Central memory CD4-positive, alpha-beta T cell (primary cell): ENCODE measurements at regions not wholly inside any gene's neighbourhood (a gene's known extent, or its start where the extent isn't known, plus 50 kb on each side); places are given as distances from the start of the nearest gene placed in this dataset.
"Not testable (repeated sequence)": the region's sequence is repeated elsewhere in the genome, so short reads cannot be mapped to it uniquely, and the experiment has no call there.

Experiments
- DNase-seq: peaks from one replicate; pipeline ENCODE4 v3.0.0; 2022

- DNase-seq: no peak
Observed at GRCh38 chr18:71045331-71046065, 756.7 kb downstream of the SOCS6 start.

GRCh38 chr18:71040161-71040560, 751.3 kb downstream of the SOCS6 start:
- DNase-seq: no peak

GRCh38 chr18:71038196-71038595, 749.4 kb downstream of the SOCS6 start:
- DNase-seq: no peak

- no peak for DNase-seq
Observed at GRCh38 chr18:71036783-71037182, 747.9 kb downstream of the SOCS6 start.

DNA sequence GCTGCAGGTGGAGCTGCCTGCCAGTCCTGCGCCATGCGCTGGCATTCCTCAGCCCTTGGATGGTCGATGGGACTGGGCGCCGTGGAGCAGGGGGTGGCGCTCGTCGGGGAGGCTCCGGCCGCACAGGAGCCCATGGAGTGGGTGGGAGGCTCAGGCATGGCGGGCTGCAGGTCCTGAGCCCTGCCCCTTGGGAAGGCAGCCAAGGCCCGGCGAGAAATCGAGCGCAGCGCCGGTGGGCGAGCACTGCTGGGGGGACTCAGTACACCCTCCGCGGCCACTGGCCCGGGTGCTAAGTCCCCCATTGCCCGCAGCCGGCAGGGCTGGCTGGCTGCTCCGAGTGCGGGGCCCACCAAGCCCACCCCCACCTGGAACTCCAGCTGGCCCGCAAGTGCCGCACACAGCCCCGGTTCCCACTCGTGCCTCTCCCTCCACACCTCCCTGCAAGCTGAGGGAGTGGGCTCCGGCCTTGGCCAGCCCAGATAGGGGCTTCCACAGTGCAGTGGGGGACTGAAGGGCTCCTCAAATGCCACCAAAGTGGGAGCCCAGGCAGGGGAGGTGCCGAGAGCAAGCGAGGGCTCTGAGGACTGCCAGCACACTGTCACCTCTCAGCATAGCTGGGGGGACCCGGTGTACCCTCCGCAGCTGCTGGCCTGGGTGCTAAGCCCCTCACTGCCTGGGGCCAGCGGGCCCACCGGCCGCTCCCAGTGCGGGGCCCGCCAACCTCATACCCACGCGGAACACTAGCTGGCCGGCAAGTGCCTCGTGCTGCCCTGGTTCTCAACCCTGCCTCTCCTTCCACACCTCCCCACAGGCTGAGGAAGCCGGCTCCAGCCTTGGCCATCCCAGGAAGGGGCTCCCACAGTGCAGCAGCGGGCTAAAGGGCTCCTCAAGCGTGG, 742.7 kb downstream of the SOCS6 start:
- DNase-seq: not testable (repeated sequence)

- not testable (repeated sequence) for DNase-seq
Observed at GRCh38 chr18:71030085-71030484, 741.2 kb downstream of the SOCS6 start.

DNA sequence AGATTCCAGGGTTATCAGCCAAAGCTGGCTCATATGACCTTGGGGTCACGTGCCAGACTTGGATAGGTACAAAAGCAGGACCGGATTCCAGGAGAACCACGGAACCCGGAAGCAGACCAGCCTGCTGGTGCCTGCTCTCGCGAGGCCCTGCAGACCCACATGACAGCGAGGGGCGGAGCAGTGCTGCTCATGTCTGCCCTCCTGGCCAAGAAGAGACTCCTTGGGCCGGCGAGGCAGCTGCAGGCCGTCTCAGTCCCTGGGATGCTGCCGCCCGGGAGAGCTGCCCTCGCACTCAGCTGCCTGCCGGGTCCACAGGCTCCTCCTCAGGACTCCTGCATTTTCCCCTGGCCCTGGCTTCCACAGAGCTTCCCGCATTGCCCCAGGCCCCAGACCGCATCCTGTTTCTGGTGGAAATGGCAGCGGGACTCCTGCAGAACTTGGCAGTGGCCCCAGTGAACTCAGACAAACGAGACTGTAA, 739.5 kb downstream of the SOCS6 start:
- no peak for DNase-seq

- no peak for DNase-seq
Observed at GRCh38 chr18:71027531-71027930, 738.7 kb downstream of the SOCS6 start.

DNA sequence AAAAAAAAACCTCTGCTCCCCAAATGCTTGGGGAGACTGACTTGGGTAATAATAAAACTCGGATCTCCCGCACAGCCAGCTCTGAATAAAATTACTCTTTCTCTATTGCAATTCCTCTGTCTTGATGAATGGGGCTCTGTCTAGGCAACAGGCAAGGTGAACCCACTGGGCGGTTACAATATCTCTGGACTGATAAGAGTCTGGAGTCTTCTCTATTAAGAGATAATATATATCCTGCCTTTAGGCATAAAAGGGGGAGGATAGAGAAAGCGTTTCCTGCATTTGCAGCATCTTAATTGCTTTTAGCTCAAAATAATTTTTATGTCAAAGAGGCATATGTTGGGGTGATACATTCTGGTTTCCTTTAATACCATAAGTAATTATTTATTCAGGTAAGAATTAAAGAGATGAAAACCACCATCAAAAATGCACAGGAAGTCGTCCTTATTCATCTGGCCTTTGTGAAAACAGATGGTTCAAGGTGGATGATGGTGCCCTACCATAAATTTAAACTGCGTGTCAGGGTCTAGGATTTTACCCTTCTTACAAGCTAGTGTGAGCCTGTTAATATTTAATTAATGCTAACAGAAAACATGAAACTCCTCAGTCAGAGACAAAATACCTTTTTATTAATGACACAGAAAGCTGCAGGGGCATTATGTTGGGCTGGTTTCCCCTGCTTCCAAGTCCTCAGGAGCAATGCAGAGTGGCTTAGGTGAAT, 736.8 kb downstream of the SOCS6 start:
- no peak for DNase-seq

DNA sequence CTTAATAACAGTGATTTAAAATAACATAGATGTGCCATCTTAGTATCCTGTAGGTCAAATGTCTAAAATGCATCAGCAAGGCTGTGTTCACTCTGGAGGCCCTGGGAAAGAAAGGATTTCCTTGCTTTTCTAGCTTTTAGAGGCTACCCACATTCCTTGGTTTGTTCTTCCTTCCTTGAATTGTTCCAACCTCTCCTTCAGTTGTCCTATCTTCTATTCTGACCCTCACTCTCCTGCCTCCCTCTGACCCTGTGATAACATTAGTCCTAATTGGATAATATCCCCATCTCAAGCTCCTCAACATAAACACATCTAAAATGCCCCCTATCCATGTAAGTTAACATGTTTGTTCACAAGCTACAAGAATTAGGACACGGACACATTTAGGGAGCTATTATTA, 733.5 kb downstream of the SOCS6 start:
- no peak for DNase-seq

- no peak for DNase-seq
Observed at GRCh38 chr18:71021030-71021362, 732.2 kb downstream of the SOCS6 start.

DNA sequence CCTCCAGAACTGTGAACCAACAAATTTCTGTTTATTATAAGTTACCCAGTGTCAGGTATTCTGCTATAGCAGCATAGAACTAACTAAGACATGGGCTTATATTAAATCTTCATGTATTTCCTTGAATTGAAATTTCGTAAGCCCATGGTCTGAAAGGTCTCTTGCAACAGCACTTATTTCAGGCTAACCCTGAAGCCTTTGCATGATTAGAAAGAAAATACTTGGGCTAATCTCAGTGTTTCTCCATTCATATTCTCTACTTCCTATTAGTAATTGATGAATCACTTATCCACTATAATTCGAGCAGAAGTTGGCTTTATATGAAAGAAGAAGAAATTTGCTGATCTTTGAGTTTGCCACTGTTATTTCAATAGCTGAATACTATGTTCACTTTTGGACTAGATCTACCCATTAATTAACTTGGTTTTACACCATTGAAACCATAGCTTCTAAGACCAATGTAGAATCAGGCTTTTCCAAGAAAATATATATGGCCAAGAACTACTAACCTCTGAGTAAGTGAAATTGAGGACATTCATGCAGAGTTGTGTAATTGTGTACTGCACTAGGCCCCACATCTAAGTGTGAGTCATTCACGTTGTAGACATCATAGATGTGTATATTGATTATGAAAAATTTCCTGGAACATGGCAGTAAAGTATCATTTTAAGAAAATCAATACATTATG, 731.6 kb downstream of the SOCS6 start:
- no peak for DNase-seq

- DNase-seq: no peak
Observed at GRCh38 chr18:71018816-71019215, 730.0 kb downstream of the SOCS6 start.

DNA sequence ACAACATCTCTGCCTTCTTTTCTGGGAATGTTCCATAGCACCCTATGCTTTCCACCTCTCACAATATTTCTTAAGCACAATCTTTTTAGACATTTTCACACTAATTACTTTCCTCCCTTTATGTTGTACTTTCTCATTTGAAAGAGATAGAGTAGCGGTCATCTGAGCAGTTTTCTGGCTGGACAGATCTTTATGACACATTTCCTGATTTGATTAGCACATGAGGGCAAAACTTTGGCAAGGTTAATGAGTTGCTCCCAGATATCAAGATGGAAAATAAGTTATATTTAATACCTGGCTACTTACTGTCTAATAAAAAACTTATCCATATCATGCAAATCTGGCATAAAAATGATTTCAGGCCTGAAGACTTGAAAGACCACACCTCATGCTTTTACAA, 723.9 kb downstream of the SOCS6 start:
- DNase-seq: no peak

DNA sequence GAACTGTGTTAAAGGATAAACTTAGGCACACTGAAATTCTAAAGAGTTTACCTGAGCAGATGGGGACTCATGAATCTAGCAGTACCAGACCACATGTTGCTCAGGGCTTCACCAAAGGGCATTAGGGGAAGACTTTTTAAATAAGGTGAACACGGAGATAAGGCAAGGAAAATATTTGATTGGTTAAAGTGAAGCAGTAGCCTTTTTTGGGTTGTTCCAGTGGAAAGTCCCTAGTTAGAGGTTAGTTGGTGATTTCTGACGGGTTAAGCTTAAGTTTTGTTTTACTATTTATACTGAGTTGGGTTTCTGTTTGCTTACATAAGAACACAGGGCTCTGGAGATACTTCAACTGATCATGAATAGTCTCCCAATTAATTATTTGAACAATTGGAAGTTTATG, 722.5 kb downstream of the SOCS6 start:
- no peak for DNase-seq

- DNase-seq: no peak
Observed at GRCh38 chr18:71008257-71008656, 719.4 kb downstream of the SOCS6 start.

- no peak for DNase-seq
Observed at GRCh38 chr18:71001597-71001996, 712.8 kb downstream of the SOCS6 start.

DNA sequence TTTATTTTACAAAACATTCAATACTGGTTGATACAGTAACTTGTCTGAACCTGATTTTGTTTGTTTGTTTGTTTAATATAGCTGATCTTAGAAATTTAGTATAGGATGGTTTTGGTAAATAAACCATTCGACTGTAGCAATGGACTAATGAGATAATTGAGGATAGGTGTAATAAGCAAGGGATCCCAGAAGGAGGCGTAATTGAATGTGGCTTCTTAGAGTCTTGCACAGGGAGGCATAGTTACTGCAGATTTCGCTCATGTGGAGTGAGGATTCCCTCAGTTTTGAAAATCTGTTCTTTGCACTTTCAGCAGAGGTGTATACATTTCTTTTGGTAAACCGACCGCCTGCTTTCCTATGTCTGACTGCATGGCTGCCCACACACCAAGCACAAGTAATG, 709.6 kb downstream of the SOCS6 start:
- no peak for DNase-seq

- DNase-seq: no peak
Observed at GRCh38 chr18:70994116-70994515, 705.3 kb downstream of the SOCS6 start.

DNA sequence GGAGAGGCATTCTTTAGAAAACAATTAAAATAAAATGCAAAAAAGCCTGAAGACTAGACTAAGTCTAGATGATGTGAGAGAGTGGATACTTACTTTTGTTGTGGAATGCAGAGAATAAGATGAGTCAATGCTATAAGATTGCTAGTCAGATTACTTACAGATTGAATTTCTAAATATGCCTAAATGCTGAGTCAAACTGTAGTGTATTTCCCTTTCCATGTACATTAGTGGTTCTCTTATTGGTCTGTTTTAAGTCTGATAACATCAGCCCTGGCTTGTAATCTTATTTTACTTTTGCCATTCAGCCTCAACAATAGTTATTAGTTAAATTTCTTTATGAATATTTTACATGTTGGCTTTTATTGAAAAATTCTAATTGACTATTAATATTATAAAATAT, 702.7 kb downstream of the SOCS6 start:
- DNase-seq: no peak

- DNase-seq: no peak
Observed at GRCh38 chr18:70985948-70986347, 697.1 kb downstream of the SOCS6 start.

DNA sequence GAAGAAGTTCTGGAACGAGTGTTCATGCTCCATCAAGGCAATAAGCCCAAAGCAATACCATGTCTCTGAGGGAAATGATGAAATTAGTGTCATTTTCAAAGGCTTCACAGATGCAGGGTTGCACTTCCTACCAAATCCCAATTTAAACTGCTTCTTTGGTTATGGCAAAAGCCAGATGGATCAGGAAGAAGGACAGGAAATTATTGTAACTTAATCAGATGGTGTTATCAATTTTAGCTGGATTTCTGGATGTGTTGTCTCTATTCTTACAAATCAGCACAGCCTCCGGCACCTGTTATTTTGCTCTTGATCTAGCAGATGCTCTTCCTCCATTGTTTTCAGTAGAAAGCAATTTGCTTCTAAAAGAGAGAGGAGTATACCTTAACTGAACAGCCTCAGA, 693.4 kb downstream of the SOCS6 start:
- no peak for DNase-seq
